ENCODE measurements at regions not wholly inside any gene's neighbourhood (a gene's known extent, or its start where the extent isn't known, plus 50 kb on each side); places are given as distances from the start of the nearest gene placed in this dataset.

DNA sequence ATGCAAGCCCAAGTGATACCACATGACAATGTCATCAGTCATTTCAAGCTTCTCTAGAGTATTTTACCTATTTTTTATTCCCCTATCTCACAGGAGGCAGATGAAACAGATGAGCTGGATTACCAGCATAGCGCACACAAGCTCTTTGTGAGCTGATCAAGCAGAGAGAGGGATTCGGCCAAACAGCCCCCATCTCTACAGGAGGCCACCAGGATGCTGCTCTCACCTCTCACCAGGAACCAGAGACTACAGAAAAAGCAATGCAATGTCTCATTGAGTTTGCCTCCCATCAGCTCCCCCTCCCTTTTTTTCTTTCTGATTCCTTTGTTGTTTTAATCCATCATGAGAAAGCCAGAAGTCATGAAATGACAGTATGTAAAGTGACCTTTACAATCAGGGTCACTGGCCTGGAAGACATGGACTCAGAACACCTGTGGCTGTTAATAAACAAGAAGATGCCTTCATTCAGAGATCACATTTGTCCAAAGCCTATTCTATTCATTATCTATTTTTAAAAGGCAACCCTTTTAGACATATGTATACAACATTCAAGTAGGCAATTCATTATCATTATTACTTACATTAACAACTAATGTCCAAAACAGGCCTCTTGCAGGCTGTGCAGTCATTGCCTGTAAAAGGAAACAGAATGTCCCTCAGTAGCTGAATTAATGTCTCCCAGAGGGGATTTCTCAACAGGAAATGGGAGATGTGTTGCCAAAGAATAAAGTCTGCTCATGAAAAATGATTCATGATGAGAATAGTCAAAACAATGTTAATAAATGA lies 656.6 kb downstream of the TBC1D4 start:
- no peak for TF ChIP-seq EZH2 (IDR thresholded peaks at IDR 0.05; ENCODE audit: low read length, missing control alignments)
- TF ChIP-seq, protein P1, sequence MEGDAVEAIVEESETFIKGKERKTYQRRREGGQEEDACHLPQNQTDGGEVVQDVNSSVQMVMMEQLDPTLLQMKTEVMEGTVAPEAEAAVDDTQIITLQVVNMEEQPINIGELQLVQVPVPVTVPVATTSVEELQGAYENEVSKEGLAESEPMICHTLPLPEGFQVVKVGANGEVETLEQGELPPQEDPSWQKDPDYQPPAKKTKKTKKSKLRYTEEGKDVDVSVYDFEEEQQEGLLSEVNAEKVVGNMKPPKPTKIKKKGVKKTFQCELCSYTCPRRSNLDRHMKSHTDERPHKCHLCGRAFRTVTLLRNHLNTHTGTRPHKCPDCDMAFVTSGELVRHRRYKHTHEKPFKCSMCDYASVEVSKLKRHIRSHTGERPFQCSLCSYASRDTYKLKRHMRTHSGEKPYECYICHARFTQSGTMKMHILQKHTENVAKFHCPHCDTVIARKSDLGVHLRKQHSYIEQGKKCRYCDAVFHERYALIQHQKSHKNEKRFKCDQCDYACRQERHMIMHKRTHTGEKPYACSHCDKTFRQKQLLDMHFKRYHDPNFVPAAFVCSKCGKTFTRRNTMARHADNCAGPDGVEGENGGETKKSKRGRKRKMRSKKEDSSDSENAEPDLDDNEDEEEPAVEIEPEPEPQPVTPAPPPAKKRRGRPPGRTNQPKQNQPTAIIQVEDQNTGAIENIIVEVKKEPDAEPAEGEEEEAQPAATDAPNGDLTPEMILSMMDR (conservative IDR thresholded peaks at IDR 0.05 in 1 of 2, IDR thresholded peaks at IDR 0.05 in 1 of 2; ENCODE audit: low read depth in 1 of 2, low read length in 2 of 2): no peak

All from fibroblast of lung (primary cell).